ENCODE measurements at regions not wholly inside any gene's neighbourhood (a gene's known extent, or its start where the extent isn't known, plus 50 kb on each side); places are given as distances from the start of the nearest gene placed in this dataset.

DNA sequence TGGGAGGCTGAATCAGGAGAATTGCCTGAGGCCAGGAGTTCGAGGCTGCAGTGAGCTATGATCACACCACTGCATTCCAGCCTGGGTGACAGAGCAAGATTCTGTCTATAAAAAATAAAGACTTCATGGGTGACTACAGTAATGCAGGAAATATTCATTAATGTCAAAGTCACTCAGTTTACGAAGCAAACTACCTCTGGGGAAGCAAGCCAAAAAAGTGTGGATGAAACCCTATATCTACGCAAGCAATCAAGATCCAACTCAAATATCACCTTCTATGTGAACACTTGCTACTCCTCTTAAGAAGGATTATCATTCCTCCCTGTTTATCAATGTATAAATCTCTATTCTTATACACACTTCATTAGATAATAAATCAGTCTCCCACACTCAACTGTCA, 434.8 kb downstream of the SETD4 start:
- no peaks in the 10 kb centered on the region for H3K36me3 ChIP-seq
- 70% methylated on average over 3 of the region's 3 CpGs for WGBS
- no peaks in the 10 kb centered on the region for H3K27me3 ChIP-seq
- no peaks in the 10 kb centered on the region for H3K4me1 ChIP-seq
- no peak for DNase-seq (ENCODE audit: low spot score in 2 of 2)
- no peak overlapping the region for H3K4me3 ChIP-seq
- H3K27ac ChIP-seq, result no peak overlapping the region
- TF ChIP-seq, protein P1, sequence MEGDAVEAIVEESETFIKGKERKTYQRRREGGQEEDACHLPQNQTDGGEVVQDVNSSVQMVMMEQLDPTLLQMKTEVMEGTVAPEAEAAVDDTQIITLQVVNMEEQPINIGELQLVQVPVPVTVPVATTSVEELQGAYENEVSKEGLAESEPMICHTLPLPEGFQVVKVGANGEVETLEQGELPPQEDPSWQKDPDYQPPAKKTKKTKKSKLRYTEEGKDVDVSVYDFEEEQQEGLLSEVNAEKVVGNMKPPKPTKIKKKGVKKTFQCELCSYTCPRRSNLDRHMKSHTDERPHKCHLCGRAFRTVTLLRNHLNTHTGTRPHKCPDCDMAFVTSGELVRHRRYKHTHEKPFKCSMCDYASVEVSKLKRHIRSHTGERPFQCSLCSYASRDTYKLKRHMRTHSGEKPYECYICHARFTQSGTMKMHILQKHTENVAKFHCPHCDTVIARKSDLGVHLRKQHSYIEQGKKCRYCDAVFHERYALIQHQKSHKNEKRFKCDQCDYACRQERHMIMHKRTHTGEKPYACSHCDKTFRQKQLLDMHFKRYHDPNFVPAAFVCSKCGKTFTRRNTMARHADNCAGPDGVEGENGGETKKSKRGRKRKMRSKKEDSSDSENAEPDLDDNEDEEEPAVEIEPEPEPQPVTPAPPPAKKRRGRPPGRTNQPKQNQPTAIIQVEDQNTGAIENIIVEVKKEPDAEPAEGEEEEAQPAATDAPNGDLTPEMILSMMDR (IDR thresholded peaks at IDR 0.05), result no peak
- TF ChIP-seq EP300 (IDR thresholded peaks at IDR 0.05), result no peak
- no peak for TF ChIP-seq POLR2AphosphoS5 (IDR thresholded peaks at IDR 0.05)
- TF ChIP-seq POLR2A (IDR thresholded peaks at IDR 0.05), result no peak
- no peaks in the 10 kb centered on the region for H3K9me3 ChIP-seq

GRCh38 chr21:35624901-35625300, 435.4 kb downstream of the SETD4 start:
- WGBS, result 49% methylated on average over 2 of the region's 2 CpGs
- Histone ChIP-seq H3K9me3 (no peaks in the 10 kb centered on the region), H3K36me3 (no peaks in the 10 kb centered on the region), H3K27me3 (no peaks in the 10 kb centered on the region), H3K4me1 (no peaks in the 10 kb centered on the region), H3K4me3 (no peak overlapping the region), H3K27ac (no peak overlapping the region)
- DNase-seq (ENCODE audit: low spot score in 2 of 2), result no peak
- TF ChIP-seq EP300 (IDR thresholded peaks at IDR 0.05), result no peak
- no peak for TF ChIP-seq POLR2A (IDR thresholded peaks at IDR 0.05)
- no peak for TF ChIP-seq POLR2AphosphoS5 (IDR thresholded peaks at IDR 0.05)
- TF ChIP-seq, protein P1 (IDR thresholded peaks at IDR 0.05), result no peak

DNA sequence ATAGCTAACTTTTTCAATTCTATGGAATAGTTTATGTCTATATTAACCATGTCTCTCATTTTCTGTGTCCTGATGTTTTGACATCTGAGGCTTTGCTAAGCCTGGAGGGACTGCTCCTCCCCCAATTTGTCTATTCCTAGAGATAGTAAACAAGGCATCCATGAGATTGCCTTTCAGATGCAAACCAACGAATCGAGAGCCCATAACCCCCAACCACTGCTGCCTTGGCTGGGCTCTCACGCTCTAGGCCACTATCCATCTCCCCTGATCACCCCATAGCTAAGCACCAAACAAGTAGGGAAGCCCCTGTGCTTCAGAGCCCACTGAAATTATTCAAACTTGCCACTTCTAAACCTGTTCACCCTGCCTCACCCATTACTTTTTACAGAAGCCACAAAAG, 437.7 kb downstream of the SETD4 start:
- H3K9me3 ChIP-seq, result no peaks in the 10 kb centered on the region
- no peak for TF ChIP-seq EP300 (IDR thresholded peaks at IDR 0.05)
- TF ChIP-seq, protein P1 (IDR thresholded peaks at IDR 0.05), result no peak
- no peak for TF ChIP-seq POLR2A (IDR thresholded peaks at IDR 0.05)
- H3K36me3 ChIP-seq, result no peaks in the 10 kb centered on the region
- WGBS, result 88% methylated on average over 3 of the region's 3 CpGs
- H3K4me3 ChIP-seq, result no peak overlapping the region
- no peak overlapping the region for H3K27ac ChIP-seq
- no peaks in the 10 kb centered on the region for H3K4me1 ChIP-seq
- DNase-seq (ENCODE audit: low spot score in 2 of 2), result no peak
- no peaks in the 10 kb centered on the region for H3K27me3 ChIP-seq

- H3K9me3 ChIP-seq, result no peaks in the 10 kb centered on the region
- no peaks in the 10 kb centered on the region for H3K4me1 ChIP-seq
- no peak for TF ChIP-seq POLR2A (IDR thresholded peaks at IDR 0.05)
- TF ChIP-seq POLR2AphosphoS5 (IDR thresholded peaks at IDR 0.05), result no peak
- no peak for TF ChIP-seq EP300 (IDR thresholded peaks at IDR 0.05)
- TF ChIP-seq, protein P1 (IDR thresholded peaks at IDR 0.05), result no peak
- no peak overlapping the region for H3K4me3 ChIP-seq
- H3K36me3 ChIP-seq, result no peaks in the 10 kb centered on the region
- no peaks in the 10 kb centered on the region for H3K27me3 ChIP-seq
- DNase-seq (ENCODE audit: low spot score in 2 of 2), result no peak
- H3K27ac ChIP-seq, result no peak overlapping the region
- WGBS, result 85% methylated on average over 2 of the region's 2 CpGs
Observed at GRCh38 chr21:35619184-35619583, 441.1 kb downstream of the SETD4 start.

DNA sequence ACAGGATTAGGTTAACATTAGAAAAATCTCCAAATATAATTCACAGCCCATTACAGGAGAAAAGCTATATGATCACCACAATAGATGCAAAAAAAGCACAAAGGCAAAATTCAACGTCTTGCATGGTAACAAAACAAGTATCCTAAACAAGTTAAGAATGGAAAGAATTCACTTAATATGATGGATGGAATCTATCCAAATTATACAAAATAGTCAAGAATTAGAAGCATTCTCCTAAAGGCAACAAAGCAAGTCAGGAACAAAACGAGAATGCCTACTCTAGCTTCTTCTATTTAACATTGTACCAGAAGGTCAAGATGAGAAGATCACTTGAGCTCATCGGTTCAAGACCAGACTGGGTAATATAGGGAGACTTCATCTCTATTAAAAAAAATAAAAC, 442.8 kb downstream of the SETD4 start:
- H3K4me3 ChIP-seq, result no peak overlapping the region
- TF ChIP-seq EP300 (IDR thresholded peaks at IDR 0.05) (no peak), POLR2A (IDR thresholded peaks at IDR 0.05) (no peak), POLR2AphosphoS5 (IDR thresholded peaks at IDR 0.05) (no peak)
- TF ChIP-seq, protein P1 (IDR thresholded peaks at IDR 0.05), result no peak
- H3K9me3 ChIP-seq, result no peaks in the 10 kb centered on the region
- H3K4me1 ChIP-seq, result no peaks in the 10 kb centered on the region
- 65% methylated on average over 3 of the region's 3 CpGs for WGBS
- no peaks in the 10 kb centered on the region for H3K36me3 ChIP-seq
- DNase-seq (ENCODE audit: low spot score in 2 of 2), result no peak
- no peak overlapping the region for H3K27ac ChIP-seq
- no peaks in the 10 kb centered on the region for H3K27me3 ChIP-seq

All from suprapubic skin (tissue), 4 donors.